IPS-11a (cell line): ENCODE measurements at regions not wholly inside any gene's neighbourhood (a gene's known extent, or its start where the extent isn't known, plus 50 kb on each side); places are given as distances from the start of the nearest gene placed in this dataset.

Experiments used
- H3K4me3 ChIP-seq: one replicate; pipeline ENCODE4 v1.5.1; 2013; ENCODE audit warnings: low read depth, low read length, control low read depth

- H3K4me3 ChIP-seq: no peak overlapping the region
These were observed 93.9 kb upstream of the TSPAN2 start for GRCh38 chr1:115183158-115183557.

GRCh38 chr1:115182012-115182715, 92.9 kb upstream of the TSPAN2 start:
- no peak overlapping the region for H3K4me3 ChIP-seq

- no peak overlapping the region for H3K4me3 ChIP-seq
These were observed 91.9 kb upstream of the TSPAN2 start for GRCh38 chr1:115181231-115181630.

- no peak overlapping the region for H3K4me3 ChIP-seq
These were observed 90.2 kb upstream of the TSPAN2 start for GRCh38 chr1:115179397-115180079.

GRCh38 chr1:115176189-115176588, 86.9 kb upstream of the TSPAN2 start:
- H3K4me3 ChIP-seq: no peak overlapping the region

DNA sequence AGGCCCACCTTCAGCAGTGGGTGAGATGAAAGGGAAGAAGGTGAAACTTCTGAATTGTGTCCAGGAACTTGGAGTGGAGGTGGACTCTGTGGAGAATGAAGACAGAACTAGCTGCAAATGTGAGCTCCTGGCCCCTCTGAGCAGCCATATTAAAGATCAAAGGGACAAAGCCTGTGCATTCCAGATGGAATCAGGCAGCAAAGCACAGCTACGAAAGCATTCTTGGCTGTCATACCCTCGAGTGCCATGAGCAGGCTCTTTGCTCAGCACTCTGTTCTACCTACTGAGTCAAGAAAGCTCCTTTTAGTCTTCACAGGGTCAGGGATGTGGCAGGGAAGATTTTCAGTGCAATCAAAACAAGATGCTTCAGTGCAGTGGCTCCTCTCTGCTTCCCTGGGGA, 86.3 kb upstream of the TSPAN2 start:
- no peak overlapping the region for H3K4me3 ChIP-seq

DNA sequence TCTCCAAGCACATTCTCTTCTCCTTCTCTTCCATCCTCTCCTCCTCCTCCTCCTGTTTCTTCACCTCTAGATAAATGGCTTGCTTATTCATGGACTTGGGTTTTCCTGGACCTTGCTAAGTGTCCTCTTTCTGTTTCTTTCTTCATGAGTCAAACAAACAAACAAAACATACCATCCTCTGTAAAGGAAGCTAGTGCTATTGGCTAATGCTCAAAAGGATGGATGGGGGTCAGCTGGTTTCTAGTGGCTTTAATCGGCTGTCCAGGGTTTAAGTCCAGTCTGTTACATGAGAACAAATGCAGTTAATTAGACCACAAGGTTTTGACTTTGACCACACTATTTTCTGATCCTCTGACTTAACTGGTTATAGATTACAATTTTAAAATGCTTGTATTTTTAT, 83.8 kb upstream of the TSPAN2 start:
- H3K4me3 ChIP-seq: no peak overlapping the region

DNA sequence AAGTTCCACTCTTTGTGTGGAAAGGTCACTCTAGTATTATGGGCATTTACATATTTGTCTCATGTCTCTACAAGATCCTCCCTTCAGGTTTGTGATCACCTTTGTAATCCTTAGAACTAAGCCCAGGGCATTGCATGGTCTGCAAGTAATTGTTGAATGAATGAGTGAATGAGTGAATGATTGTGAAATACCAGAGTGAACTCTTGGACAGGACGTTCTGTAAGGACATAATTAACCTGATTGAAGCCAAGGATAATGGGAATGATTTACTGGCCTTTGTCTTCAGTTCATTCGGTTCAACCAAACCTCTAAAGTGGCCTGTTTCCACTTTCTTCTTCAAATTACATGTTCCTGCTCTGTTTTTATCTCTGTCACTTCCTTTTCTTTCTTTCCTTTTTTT, 83.0 kb upstream of the TSPAN2 start:
- no peak overlapping the region for H3K4me3 ChIP-seq

DNA sequence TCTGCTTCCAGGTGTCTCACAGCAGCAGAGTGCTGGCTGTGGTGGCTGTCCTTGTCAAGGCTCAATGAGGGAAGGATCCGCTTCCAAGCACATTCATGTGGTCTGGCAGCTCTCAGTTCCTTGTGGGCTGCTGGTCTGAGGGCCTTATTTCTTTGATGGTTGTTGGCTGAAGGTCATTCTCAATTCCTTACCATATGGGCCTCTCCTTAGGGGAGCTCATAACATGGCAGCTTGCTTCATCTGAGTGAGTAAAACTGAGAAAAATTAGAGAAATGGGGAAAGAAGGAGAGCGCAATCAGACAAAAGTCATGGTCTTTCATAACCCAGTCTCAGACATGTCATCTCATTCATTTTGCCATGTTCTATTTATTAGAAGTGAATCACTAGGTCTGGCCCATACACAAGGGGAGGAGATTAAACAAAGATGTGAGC, 81.7 kb upstream of the TSPAN2 start:
- H3K4me3 ChIP-seq: no peak overlapping the region

- no peak overlapping the region for H3K4me3 ChIP-seq
These were observed 81.1 kb upstream of the TSPAN2 start for GRCh38 chr1:115170377-115170776.

DNA sequence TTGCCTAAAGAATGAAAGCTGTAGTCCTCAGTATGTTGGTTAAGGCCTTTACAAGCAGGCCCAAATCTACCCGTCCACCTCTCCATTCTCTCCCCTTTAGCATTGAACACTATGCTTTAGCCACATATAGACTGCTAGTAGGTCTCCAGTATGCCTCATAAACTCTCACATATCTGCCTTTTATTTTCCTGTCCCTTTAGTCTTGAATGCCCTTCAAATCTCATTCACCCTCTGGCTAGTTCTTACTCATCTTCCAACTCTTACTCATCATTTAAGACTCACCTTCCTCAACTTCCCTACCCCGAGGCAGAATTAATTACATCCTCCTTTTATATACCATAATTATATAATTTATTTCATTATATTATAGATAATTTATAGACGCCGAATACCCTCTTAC, 78.7 kb upstream of the TSPAN2 start:
- H3K4me3 ChIP-seq: no peak overlapping the region

- H3K4me3 ChIP-seq: no peak overlapping the region
These were observed 77.3 kb upstream of the TSPAN2 start for GRCh38 chr1:115166531-115167091.

GRCh38 chr1:115165776-115166175, 76.5 kb upstream of the TSPAN2 start:
- no peak overlapping the region for H3K4me3 ChIP-seq

DNA sequence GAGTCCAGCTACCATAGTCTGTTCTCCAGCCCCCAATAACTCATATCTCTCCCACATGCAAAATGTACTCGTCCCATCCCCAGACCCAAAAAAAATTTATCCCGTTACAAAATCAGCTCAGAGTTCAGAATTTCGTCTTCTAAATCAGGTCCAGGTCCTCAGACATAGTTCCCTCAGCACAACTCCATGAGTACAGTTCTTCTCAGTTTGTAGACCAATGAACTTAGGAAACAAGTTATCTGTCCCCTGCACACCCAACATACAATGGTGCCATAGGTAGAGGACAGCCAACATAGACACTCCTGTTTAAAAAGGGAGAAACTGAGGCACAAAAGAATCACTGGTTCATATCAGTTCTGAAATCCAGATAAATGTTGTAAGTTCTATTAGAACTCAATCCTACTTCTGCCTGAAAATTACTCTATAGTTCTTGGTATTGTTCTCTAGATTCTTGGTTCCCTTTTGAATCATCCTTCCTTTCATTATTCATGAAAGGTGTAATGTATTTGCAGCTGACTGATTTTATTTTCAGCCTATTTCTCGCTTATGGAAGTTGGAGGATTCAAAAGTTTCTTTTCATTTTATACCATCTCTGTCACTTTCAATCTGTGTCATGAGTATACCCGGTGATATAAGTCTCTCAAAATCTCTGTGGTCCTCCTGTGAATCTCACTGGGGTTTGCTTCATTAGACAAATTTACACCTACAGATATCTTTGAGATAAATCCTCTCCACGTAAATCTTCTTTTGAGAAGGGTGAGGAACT, 75.8 kb upstream of the TSPAN2 start:
- H3K4me3 ChIP-seq: no peak overlapping the region

DNA sequence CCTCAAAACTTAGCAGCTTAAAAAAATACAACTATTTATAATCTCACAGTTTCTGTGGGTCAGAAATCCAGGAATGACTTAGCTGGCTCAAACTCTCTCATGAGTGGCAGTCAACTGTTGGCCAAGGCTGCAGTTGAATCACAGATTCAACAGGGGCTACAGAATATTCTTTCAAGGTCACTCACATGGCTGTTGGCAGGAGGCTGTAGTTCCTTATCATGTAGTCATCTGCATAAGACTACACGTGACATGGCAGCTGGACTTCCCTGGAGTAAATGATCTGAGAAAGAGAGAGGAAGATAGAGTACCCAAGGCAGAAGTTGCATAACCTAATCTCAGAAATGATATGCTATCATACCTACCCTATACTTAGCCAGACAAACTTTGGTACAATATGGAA, 75.2 kb upstream of the TSPAN2 start:
- H3K4me3 ChIP-seq: no peak overlapping the region

- no peak overlapping the region for H3K4me3 ChIP-seq
These were observed 71.4 kb upstream of the TSPAN2 start for GRCh38 chr1:115160728-115161127.

DNA sequence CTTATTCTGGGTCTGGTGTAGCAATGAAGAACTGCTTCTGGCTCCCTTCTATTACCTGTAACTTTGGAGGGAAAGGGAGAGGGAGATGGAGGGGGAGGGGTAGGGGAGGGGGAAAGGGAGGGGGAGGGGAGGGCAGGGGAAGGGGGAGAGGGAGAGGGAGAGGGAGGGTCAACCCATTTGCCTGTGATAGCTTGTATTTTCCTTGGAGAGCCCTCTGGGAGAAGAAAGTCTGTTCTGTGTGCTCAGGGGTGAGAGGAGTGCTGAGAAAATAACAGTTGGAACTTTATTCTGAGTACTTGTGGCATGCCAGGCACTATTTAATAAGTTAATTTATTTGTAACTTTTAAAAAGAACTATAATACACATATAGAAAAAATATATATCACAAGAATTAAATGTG, 70.7 kb upstream of the TSPAN2 start:
- H3K4me3 ChIP-seq: no peak overlapping the region

DNA sequence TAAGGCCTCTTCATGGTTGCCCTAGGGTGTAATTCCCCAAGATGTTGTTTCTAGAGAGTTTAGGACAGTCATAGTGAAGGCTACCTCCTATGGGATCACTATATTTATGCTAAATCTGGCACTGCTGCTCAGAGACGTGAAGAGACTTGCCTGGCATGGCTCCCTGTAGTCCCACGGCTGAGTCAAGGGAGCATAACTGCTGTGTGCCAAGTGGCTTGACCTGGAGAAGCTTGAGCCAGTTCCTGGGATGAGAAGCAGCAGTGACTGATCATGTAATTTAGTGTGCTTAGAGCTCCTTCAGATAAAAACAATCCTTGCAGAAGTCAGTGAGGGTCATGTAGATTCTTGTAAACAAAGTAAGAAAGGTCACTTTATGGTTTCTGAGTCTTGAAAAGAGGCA, 68.9 kb upstream of the TSPAN2 start:
- H3K4me3 ChIP-seq: no peak overlapping the region

DNA sequence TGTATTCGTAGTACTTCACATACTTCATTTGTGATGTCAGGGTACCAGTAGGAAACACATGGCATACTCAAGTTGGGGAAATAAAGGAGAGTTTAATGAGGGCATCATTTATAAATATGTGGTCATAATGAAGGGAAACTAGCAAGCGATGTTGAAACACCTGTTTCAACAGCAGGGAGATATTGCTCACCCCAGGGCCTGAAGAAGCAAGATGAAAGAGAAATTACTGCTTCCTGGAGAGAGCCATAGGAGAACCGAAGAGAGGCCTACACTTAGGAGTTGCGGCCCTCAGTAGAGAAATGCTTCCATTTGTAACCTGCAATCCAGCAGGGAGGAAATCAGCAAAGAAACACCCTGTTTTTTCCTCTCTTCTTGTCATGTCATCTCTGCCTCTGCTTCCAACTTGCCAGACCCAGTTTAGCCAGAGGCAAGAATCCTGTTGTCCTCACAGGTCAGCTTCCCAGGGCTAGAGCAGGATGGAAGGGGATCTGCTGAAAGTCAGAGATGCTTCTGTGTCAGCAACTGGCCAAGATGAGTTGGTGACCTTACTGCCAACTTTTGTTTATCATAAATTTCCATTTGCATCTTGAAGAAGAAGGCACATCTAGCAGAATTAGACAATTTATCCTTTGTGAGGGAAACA, 67.6 kb upstream of the TSPAN2 start:
- no peak overlapping the region for H3K4me3 ChIP-seq

- no peak overlapping the region for H3K4me3 ChIP-seq
These were observed 64.8 kb upstream of the TSPAN2 start for GRCh38 chr1:115153966-115154557.

DNA sequence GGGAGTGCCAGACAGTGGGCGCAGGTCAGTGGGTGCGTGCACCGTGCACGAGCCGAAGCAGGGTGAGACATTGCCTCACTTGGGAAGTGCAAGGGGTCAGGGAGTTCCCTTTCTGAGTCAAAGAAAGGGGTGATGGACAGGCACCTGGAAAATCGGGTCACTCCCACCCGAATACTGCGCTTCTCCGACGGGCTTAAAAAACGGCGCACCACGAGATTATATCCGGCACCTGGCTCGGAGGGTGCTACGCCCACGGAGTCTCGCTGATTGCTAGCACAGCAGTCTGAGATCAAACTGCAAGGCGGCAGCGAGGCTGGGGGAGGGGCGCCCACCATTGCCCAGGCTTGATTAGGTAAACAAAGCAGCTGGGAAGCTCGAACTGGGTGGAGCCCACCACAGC, 58.6 kb upstream of the TSPAN2 start:
- peak overlapping the region; percentile 37 for H3K4me3 ChIP-seq
